ENCODE measurements at regions not wholly inside any gene's neighbourhood (a gene's known extent, or its start where the extent isn't known, plus 50 kb on each side); places are given as distances from the start of the nearest gene placed in this dataset.
"Not testable (repeated sequence)": the region's sequence is repeated elsewhere in the genome, so short reads cannot be mapped to it uniquely, and the experiment has no call there.

DNA sequence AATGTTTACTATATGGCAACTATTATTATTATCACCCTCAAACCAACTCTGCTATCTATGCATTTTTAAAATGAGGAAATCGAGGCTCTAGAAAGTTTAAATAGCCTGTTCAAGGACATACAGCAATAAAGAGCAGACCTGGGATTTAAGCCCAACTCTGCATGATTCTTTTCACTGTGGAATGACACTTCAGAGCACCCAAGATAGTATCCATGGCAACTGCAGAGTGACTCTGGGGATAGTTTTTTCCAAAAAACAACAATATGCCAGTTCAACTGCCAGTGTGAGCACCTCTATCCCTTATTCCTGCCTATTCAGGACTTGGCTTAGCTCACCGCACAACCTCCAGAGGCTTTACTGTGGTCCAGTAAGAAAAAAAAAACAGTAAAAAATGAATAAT, 293.9 kb downstream of the BRINP2 start:
- no peak for DNase-seq

DNA sequence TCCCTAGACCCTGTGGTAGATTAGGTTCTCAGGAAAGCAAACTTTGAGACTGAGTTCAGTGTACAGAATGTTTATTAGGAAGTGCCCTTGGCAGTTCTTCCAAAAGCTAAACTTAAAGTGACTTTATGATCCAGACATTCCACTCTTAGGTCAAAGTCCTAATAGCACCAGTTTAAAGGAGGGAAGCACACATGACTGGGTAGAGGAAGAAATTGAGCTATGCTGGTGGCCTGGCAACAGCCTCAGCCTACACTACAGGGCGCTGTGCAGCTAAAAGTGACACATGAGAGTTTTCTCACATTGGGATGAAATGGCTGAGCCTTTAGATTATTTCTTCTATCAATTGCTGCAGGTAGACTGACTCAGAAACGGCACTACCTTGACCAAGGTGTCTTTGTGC, 280.4 kb downstream of the BRINP2 start:
- DNase-seq, result no peak

DNA sequence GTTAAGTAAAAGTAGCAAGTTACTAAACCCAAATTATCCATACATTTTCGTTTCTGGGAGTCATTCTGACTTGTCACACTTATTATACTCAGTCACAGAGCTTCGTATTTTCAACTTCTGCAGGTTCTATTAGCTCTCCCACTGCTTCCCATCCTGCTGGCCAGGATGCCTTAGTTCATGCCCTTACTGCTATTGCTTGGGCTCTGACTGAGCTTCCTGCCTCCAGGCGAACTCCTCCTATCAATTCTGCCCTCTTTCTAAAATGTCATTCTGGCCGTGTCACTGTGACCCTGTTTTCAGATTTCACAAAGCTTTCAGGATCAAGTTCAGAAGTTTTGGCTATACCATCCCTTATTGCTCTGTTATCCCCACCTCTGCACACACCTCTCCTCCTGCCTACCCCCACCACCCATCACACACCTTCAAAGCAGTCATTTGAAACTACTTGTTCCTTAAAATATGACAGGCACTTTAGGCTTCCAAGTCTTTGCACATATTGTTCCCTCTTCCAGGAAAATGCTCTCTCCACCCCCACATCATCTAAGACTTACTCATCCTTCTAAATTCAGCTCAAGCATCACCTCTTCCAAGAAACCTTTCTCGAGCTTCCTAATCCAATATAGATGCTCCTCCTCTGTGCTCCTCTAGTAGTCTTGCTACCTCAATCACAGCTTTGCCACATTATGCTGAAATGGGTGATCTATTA, 278.0 kb downstream of the BRINP2 start:
- no peak for DNase-seq

DNA sequence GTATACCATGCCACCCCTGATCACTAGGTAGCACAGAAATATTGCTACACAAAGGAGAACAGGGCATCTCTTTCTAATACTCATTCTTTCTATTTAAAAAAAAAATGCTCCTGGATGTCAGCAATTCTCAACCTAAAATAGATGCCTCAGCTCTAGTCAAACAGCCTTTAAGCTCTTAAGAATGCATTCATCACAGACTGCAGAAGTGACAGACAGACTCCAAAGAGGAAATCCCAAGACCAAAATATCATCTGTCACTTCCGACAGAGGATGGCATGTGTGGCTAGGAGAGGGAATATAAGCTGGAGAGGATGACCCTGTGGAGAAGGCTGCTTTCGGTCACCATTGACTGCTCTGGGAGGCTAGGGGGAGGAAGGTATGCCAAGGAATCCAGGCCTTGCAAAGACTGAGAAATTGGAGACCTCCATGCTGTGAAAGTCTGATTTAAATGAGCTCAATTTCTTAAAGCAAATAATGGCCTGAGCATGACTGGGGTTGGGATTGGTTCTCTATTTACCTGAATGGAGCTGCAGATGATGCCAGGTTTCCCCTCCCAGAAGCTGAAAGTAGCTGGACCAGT, 277.4 kb downstream of the BRINP2 start:
- no peak for DNase-seq

DNA sequence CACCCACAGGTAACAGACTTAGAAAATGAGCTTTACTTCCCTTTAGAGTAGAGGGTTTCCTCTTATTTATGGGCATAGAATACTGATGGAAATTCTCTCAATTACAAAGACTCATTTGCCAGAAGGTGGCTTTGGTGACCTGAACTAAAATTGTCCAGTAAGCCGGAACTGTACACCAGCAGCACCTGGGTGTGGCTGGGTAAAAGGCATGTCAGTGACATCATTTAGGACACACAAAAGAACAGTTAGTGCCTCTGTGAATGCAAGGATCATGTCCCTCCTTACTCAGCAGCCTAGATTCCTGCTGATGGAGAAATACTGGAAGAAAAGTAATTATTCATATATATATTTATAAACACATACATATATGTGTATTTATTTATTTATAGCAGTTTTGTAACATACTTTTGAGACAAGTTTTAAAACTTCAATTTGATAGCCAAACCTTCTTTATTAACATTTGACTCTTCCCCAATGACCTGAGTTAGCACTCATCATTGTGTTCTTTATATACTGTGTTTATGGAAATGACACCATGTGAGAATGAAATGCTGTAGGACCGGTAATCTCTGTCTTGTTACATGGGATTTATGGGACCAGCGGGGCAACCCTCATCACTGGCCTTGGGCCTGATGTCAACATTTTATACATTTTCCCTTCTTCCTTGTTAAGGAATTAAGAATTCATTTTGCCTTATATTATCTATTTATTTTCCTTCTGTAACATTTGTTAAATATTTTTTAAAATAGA, 274.4 kb downstream of the BRINP2 start:
- DNase-seq, result no peak

DNA sequence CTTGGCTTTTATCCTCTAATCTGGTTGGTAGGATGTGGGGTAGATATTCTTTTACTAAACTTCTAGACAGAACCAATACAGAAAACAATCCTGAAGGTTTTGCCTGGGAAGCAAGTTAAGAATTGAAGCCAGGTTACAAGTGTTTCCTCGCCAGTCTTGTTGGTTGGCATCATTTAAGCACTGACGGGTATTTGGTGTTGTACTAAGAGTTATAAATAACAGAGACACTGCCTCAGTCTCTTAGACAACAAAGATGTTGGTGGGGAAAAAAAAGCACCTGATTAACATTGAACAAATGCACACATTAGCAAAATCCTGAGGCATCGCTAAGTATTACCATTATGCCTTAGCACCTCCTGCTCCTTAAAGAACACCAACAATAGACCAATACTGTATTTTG, 272.2 kb downstream of the BRINP2 start:
- DNase-seq, result no peak

DNA sequence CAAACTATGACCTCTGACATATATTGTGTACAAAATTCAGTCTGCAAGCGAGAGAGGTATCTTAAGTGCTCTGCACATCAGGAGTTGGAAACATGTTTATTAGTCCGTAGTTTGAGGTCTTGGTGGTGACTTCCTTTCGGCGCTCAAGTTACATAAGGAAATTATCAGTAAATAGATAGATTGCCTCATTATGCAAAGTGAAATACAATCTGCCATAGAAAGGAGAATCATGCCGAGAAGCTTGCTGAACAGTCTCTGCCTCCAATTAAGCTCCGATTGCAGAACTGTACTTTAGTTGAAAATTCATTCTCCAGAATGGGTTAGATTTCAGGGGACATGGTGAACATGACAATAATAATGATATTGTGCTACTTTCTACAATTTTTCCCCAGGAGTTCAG, 271.8 kb downstream of the BRINP2 start:
- DNase-seq, result no peak

DNA sequence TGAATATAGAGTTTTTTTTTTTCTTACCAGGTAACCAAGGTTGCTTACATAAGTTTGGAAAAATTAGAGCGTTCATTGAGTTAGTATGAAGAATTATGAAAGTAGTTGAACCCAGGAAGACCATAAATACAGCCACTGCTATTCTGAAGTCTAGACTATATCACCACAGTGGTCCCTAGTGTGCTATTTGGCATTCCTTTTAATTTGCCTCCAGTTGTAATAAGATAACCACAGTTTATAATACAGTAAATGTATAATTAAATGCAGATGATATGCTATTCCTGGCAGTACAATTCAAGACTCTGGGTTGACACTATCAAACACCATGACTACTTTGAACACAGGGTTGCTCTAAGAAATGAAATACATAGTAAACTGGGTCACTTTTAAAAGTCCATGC, 270.5 kb downstream of the BRINP2 start:
- DNase-seq, result no peak

DNA sequence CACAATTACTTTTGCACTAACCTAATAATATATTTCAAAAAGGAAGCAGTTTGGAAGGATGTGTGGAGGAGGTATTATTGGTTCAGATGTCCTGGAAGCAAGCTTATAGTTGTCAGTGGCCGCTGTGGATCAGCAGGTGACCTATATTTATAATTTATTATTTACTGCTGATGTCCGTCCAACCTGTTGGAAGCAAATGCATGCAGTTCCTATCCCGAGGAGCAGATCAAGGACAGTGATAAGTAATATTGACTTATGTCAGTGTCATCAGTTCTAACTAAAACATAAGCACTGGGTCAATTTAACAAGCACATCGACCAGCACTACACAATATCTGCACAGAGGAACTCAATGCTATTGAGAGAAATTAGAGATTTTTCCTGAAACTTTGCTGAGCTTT, 270.1 kb downstream of the BRINP2 start:
- no peak for DNase-seq

DNA sequence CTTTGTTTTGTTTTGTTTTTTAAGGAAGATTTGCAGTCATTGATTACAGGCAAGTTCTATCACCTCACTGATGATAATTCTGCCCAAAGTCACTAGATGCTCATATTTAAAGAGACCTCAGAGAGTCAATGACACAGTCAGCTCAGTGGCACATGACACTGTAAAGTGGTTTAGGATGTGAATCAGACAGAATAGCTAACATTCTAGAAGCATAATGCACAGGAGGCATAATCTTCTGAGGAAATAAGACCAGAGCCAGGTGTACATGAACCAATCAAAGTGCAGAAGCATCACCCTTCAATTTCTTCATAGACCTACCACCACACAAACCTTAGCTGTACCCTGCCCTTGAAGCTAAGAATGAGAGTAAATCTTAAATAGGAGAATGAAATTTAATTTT, 268.5 kb downstream of the BRINP2 start:
- no peak for DNase-seq

DNA sequence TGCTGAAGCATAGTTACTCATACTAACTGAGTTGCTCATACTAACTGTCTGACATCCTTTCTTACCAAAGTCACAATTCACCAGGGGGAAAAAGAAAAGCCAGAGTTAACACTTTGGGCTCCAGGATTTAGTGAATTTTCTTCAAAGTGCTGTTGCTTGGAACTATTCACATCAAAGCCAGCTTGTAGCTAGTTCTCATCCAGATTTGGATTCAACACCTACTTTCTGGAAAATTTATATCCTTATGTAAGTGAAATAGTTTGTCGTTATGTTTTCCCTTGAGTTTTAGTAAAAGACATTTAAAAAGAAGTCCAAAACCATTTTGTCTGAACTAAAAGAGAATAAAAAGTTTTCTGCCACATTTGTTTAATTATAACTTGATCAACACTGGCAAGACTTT, 264.6 kb downstream of the BRINP2 start:
- no peak for DNase-seq

DNA sequence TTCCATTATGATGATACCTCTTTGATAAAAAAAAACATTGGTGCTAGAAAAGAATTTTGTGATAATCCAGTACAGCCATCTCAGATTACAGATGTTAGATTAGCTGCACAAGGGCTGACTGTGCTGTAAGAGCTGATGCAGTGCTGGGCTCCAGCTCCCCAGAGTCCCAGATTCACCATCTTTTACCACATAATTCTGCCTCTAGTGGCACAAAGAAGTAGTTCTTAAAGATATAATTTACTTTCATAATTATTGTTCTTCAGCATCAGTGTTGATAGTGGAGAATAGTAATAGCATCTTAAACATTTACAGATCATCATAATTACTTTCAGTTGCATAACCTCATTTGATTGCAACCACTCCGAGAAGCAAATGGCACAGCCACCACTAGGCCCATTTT, 262.1 kb downstream of the BRINP2 start:
- DNase-seq, result no peak

DNA sequence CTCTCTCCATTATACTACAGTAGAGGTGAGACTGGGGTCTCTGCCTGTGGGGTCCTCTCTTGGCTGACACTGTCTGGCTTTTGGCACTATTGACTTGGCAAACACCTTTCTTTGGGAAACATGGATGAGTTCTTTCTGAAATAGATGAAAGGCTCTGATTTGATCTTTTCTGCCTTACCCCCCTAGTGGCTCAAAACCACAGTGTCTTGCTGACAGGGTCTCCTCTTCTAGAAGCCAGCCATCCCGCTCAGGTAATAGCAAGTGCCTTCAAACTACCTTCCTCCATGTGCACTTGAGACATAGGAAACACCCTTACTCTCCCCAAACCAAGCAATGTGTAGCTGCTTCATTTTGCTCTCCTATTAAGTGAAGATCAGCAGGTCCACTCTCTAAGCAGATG, 260.4 kb downstream of the BRINP2 start:
- no peak for DNase-seq

DNA sequence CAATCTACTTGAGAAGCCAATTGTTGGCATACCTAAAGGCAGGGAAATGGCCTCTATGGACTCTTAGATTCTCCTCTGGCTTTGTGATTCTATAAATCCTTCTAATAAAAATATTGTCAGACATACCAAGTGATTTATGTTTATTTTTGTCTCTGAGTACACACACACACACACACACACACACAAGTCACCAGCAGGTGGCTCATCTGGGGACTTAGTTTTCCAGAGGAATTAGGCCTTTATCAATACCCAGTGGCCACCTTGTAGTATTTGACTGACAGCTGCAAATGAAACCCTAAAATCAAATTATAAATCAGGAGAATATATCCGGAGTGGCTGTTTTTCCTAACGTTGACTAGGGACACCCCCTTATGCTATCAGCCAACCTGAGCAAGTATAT, 258.5 kb downstream of the BRINP2 start:
- no peak for DNase-seq

DNA sequence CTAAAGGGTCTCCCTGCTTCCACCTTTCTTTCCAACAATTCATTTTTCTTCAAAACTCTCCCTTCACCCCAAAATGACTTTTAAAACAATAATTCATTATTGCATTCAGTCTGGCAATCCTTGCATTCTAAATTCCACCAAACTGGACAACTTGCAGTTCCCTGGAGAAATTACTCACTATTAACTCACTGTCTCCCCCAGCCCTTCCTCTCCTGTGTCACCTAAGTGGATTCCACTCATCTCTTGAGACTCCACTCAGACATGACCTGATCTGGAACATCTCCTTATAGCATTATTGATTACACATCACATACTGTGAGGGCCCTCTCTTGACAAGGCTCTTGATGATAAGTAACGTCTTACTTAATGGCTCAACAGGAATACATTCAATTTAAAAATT, 257.1 kb downstream of the BRINP2 start:
- DNase-seq, result no peak

DNA sequence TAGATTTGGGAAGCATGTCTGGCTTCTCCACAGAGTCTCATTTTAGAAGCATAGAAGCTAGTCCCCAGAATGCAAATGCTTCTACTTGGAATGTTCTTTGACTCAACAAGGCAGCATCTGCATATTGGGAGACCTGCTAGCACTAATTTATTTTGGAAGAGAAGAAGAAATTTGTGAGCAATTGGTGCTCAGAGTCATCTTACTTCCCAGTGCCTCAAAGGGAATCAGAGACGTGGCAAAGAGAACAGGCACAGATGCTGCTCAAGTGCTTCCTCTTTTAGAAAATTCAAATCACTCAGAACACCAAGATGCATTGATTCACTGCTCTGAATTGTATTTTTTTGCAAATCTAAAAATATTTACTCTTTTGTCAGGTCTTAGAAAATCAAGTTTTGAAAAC, 255.7 kb downstream of the BRINP2 start:
- no peak for DNase-seq

DNA sequence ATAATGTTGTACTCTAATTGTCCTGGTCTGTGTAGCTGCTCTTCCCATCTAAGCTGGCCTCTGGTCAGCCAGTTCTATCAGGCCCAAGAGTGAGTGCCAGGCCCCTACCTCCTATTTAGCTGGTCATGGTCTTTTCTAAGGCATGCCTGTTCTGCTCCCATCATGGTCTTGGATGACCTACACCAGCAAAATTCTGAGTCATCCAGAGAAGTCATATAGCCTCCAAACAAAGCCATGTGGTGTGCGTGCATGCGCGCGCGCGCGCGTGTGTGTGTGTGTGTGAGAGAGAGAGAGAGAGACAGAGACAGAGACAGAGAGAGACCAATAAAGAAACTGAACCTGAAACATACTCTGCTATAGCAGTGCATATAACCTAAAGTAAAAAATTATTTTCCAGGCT, 254.4 kb downstream of the BRINP2 start:
- DNase-seq, result no peak

DNA sequence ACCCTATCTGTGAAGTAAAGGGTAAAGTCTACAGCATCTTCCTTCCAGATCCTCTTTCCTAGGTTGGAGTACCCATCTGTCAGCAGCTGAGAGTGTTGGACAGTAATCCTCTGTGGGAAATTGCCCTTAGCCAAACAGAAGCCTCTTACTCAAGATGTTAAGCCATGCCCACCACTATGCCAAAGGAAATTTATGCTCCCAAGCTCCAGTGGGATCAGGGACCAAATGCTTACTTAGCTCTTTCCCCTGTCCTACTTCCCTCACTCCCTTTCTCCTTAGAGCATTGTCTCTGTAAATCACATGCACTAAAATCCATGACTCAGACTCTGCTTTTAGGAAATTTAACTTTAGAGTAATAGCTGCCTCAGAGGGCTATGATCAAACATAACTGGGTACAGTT, 254.0 kb downstream of the BRINP2 start:
- no peak for DNase-seq

DNA sequence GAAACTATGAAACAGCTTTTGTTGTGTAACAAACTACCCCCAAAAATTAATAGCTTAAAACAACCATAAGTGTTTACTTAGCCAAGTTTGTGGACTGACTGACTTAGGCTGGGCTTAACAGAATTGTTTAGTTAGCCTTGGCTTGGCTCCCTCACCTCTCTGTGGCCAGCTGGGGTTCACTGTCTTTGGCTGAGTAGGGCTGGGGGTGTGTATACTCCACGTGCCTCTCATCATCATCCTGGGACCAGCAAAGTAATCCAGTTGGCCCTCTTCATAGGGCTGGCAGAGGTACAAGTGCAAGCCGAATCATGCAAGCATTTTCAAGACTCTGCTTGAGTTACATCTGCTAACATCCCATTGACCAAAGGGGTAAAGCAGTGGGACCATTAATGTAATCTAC, 252.3 kb downstream of the BRINP2 start:
- DNase-seq, result no peak

DNA sequence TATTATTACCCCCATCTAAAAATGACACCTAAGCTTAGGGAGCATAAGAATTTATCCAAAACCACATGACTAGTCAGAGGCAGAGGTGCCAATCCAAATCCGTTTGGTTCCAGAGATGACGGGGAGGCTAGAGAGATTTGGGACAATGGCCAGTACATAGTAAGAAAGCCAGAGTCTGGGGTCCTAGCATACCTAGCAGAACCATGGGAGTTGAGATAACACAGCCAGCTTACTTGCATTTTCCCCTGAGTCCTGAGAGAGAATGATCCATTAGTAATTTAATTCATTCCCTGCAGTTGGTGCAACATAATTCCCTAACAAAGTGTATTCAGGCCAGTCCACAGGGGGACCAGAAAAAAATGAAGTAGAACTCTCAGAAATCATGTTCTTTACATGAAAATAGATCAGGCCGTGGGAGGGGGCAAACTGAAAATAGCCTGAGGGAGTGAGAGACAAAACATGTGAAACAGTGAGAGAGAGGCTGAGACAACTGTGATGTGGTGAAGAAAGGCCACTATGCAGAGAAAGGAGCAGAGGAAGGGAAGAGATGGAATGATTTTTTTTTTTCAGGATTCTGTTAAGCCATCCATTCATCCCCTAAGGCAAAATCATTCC, 243.3 kb downstream of the BRINP2 start:
- DNase-seq, result no peak

DNA sequence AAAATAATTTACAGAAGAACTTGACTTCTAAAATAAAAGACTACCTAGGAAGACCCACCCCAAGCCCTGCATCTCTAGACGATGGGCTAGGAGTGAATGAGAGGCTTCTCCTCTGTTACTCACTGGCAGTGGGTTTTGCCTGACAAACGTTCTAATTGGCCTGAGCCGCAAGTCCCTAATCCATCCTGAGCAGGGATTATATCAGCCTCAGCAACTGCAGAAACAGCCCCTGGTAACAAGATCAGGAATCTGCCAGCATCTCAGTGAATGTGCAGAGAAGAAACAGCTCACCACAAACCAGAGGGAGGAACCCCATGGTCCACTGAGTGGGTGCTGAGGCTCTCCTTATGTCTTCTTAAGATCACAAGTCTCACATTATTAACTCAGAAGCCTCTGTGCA, 240.6 kb downstream of the BRINP2 start:
- DNase-seq, result no peak

DNA sequence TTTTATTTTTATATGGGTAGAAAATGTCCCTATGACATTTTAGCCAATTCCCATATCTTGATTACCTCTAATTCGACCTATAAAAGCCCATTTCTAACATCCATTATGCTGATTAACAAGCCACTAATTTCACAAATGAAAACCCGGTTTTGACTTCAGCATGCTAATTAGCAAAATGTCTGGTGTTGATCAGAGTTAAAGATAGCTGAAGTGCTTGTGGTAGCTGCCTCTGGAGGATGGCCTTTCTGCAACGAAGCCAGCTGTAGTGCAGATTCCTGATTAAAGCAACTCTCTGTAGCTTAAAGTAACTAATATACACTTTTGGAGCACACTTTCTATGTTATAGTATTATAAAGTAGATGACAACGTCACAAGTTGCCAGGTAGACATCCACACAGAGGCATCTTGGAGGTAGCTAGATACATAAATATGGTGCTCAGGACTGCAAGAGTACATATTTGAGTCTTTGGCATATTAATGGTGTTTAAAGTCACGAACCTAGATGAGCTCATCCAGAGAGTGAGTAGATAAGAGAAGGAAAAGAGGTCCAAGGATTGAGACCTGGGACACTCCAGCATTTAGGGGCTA, 239.5 kb downstream of the BRINP2 start:
- DNase-seq, result no peak

DNA sequence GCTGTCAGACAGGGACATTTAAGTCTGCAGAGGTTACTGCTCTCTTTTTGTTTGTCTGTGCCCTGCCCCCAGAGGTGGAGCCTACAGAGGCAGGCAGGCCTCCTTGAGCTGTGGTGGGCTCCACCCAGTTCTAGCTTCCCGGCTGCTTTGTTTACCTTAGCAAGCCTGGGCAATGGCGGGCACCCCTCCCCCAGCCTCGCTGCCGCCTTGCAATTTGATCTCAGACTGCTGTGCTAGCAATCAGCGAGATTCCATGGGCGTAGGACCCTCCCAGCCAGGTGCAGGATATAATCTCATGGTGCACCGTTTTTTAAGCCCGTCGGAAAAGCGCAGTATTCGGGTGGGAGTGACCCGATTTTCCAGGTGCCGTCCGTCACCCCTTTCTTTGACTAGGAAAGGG, 235.6 kb downstream of the BRINP2 start:
- not testable (repeated sequence) for DNase-seq

DNA sequence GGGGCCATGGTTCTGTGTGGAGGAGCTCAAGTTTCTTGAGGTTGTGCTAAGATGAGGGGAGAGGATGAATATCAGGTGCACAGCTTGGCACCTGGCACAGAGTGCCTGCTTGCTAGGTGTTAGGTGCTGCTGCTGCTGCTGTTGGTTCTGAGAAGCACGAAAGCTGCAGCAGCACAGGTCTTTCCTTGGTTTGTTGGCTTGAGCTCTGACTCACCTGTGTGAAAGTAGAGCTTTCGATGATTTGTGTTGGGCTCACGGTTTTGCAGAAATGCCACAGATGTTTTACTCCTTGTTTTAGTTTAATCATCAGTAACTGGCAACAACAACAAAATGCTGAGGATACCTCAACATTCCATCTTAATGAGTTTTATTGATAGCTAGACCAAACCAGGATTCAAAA, 221.6 kb downstream of the BRINP2 start:
- DNase-seq, result no peak

Data from 8988T (cell line).